GM21737 (cell line): ENCODE measurements at regions not wholly inside any gene's neighbourhood (a gene's known extent, or its start where the extent isn't known, plus 50 kb on each side); places are given as distances from the start of the nearest gene placed in this dataset.
"Not testable (repeated sequence)": the region's sequence is repeated elsewhere in the genome, so short reads cannot be mapped to it uniquely, and the experiment has no call there.

Experiments used
- ATAC-seq: cut with Tn5 transposase; IDR thresholded peaks from one replicate; pipeline ENCODE4 v1.9.1; 2021; ENCODE audit warnings: mild to moderate bottlenecking, moderate library complexity; ENCODE audit not compliant: unreplicated experiment

DNA sequence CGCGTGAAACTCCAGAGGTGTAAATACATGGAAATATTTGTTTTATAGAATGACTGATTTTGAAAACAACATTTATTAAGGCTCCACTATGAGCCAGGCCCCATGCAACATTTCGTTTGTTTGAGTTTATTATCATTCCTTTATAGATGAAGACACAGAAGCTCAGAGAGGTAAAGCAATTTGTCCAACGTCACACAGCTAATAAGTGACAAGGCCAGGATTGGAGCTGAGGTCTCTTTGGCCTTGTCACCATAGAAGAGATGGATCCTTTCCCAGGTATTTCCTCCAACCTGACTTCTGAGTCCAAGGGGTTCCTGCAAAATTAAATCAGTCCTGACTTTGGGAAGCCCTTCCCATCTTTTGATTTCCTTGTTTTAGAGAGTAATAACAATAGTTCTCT, 98.0 kb downstream of the SYF2 start:
- ATAC-seq: no peak

DNA sequence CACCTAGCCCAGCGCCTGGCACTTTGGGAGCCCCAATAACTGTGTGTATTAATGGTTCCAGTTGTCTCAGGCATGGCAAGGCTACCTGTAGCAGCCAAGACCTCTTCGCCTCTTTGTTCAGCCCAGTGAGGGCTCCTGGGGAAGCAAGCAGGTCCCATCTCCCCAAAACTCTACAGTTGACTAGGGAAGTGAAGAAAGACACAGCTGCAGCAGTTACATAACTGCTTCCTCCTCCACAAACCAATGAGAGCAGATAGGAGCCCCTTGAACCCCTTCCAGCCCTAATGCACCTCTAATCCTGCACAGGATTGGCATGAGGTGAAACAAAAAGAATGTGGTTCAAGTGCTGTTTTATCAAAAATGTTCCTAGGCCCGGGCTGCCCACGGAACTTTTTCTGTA, 100.5 kb downstream of the SYF2 start:
- ATAC-seq: no peak

- no peak for ATAC-seq
Observed at GRCh38 chr1:25130895-25131294, 101.4 kb downstream of the SYF2 start.

DNA sequence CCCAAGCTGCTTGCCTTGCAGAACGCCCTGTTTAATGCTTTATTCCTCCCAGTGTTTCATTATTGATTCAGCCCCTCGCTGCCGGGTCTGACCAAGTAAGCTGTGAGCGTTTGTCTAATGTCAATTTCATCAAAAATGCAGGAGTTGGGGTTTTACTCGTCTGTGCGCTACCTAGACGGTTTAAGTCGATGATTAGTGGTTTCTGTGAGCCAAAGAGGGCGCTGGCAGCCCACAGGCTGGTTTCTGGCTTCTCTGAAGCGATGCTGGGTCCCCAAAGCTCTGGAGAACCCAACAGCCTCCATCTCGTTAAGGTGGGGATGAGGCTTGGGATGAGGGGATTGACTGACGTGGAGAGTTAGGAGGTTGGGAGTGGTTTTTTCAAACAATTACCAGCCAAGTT, 102.9 kb downstream of the SYF2 start:
- no peak for ATAC-seq

DNA sequence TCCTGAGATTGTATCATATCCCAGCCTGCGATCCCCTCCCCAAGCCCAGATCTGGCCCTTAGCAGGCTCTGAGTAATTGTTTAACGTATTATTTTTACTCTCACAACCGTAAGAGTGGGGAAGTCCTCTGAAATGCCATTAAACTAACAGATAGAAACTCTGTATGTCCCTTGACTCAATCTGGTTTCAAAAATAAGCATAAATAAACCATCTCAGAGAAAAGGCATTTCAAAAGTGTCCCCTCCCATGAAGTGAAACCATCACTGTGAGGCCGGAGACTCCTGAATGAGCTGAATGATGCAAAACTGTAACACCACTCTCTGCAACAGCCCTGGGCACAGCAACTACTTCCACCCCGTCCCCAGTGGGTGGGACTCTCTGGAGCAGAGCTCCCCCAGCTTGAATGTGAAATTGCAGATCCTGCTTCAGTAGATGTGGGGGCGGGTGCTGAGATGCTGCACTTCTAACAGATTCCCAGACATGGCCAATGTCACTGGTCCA, 104.1 kb downstream of the SYF2 start:
- ATAC-seq: no peak

DNA sequence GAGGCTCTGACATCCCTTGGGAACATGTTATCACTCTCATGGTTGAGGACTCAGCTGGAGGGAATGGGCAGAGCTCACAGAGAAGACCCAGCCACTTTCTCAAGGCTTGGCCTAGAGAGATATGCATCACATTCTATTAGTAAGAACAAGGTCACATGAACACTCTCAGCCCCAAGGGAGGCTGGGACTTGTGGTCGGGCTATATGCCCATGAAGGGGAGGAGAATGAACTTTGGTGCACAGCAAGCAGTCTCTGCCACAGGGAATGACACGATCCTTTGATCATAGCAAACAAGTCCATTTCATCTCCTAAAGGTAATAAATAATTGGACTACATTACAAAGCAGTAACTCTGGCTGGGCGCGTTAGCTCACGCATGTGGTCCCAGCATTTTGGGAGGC, 105.7 kb downstream of the SYF2 start:
- no peak for ATAC-seq

- no peak for ATAC-seq
Observed at GRCh38 chr1:25123551-25123950, 108.8 kb downstream of the SYF2 start.

- no peak for ATAC-seq
Observed at GRCh38 chr1:25122747-25123146, 109.6 kb downstream of the SYF2 start.

- no peak for ATAC-seq
Observed at GRCh38 chr1:25120281-25120680, 112.0 kb downstream of the SYF2 start.

DNA sequence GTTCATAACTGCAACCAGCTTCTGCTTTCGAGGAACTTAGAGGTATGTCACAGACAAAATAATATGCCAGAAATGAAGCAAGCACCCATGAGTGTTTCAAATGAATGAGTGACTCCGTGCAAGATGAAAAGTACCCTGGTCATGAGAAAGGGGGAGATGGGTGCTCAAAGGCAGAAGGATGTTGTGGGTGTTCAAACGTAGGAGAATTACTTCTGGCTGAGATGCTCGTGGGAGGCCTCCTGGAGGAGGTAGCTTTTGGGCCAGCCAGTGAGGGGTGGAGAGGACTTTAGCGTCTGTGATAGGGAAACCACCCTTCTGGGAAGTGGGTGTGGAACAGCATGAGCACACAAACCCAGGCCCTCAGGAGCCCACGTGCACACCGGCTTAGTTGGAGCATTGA, 113.8 kb downstream of the SYF2 start:
- ATAC-seq: no peak

DNA sequence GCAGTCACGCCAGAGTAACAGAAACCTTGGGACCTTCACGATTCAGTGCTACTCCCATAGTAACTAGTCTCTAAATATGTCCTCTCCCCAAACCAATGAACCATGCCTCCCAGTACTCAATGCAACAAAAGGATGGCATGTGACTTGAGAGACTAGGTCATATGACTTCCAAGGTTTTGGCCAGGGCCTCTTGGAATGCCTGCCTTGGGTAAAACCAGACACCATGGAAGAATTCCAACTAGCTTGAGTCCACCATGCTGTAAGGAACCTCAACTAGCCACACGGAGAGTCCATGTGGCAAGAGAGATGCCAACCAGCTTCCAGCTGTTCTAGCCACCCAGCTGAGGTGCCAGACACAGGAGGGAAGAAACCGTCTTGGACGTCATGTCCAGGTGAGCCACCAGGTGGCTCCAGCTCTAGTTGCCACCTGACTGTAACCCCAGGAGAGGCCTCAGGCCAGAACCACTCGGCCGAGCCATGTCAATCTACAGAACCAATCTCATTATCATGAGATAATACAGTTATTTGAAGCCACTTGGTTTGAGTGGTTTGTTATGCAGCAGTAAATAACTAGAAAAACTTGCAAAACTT, 115.0 kb downstream of the SYF2 start:
- no peak for ATAC-seq

DNA sequence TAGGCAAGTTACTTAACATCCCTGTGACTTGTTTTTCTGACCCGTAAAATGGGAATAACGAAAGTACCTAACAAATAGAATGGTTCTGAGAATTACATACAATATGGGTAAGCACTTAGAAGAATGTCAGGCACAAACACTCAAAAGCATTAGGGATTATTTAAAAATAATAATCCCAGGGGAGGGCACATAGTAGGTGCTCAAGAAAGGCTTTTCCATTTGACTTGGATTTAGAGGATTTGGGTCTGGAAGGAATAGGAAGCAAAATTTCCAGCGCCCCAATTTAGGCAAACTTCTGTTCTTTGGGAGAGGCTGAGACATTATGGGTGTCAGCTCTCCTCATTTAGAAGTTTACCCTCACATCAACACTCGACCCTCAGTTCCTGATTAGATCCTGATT, 115.5 kb downstream of the SYF2 start:
- no peak for ATAC-seq

DNA sequence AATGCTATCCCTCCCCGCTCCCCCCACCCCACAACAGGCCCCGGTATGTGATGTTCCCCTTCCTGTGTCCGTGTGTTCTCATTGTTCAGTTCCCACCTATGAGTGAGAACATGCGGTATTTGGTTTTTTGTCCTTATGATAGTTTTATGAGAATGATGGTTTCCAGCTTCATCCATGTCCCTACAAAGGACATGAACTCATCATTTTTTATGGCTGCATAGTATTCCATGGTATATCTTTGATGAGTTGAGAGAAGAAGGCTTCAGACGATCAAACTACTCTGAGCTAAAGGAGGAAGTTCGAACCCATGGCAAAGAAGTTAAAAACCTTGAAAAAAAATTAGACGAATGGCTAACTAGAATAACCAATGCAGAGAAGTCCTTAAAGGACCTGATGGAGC, 116.2 kb downstream of the SYF2 start:
- ATAC-seq: not testable (repeated sequence)

DNA sequence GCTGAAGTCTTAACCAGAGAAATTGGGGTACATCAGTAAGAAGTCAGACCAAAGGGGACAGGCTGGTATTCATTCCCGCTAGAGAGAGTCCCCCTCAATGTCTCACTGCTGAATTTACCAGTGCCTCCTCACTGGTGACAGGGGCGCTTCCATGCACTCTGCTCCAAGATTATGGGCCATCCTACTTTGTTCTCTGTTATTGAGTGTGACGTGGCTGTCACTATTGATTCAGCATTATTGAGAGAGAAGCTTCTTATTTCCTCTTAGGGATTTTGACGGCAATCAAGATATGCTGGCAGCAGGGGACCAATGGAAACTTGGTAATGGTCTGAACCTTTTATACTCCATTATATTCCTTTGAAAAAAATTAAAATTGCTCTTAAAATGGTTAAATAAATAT, 118.6 kb downstream of the SYF2 start:
- no peak for ATAC-seq

GRCh38 chr1:25113086-25113485, 119.2 kb downstream of the SYF2 start:
- ATAC-seq: no peak

- no peak for ATAC-seq
Observed at GRCh38 chr1:25112400-25112799, 119.9 kb downstream of the SYF2 start.

DNA sequence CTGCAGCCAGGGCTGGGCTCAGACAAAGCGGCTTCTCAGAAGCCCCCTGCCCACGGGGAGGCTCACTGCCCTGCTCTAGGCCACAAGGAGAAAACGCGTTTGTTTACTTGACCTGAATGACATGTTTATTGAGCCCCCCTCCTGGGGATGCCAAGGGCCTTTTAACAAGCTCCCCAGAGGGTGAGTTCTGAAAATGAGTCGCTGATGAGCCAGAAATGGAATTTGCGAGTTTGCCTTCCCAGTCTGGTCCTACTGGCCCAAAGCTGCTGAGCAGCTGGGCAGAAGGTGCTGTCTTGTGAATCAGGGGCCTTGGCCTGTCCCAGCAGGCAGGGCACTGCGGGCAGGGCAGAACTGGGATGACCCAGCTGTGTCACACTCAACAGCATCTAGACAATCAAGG, 120.6 kb downstream of the SYF2 start:
- ATAC-seq: no peak

DNA sequence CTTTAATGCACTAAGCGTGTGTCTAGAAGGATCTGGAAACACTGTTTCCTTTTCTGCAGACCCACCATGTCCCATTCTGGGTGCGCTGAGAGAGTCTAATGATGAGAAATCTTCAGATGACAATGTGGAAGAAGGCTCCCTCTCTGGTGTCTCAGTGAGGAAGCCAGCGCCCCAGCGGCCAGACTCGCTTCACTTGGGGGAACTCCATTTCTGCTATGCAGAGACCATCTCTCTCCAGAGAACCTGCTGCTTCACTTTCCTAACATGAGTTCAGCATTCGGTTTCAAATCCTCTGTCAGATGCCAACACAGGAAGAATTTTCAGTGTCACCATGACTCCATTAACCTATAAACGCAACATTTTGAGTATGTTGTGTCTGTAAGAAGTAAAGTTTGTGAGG, 121.8 kb downstream of the SYF2 start:
- no peak for ATAC-seq

DNA sequence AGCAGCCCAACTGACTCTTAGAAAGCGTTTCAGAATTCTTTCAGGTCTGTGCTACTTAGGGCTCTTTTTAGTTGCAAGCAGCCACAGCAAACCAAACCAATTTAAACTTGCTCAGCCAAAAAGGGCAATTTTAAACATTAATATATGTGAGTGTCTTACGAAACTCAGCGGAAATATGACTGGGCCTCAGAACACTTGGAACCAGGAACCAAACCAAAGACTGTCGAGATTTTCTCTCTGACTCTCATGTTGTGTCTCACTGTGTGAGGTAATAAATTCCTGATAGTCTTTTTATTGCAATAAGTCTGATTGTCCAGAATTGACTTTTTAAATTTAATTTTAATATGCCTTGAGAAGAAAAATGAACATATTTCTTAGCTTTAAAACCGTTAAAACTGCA, 122.3 kb downstream of the SYF2 start:
- ATAC-seq: no peak

GRCh38 chr1:25109531-25109951, 122.8 kb downstream of the SYF2 start:
- no peak for ATAC-seq

DNA sequence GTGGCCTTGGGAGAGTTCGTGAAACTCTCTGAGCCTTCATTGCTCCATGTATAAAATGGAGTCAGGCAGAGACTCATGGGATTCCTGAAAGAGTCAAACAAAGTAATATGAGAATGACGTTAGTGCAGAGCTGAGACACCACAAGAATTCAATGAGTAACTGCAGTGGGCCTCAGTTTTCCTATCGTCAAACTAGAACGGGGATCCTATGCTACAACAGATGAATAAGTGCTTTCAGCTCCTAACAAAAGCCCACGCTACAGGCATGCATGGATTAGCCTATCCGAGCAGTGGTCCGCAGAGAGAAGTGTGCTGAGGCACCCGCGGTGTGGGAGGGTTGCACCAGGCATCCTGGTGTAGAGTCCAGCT, 124.7 kb downstream of the SYF2 start:
- ATAC-seq: no peak

DNA sequence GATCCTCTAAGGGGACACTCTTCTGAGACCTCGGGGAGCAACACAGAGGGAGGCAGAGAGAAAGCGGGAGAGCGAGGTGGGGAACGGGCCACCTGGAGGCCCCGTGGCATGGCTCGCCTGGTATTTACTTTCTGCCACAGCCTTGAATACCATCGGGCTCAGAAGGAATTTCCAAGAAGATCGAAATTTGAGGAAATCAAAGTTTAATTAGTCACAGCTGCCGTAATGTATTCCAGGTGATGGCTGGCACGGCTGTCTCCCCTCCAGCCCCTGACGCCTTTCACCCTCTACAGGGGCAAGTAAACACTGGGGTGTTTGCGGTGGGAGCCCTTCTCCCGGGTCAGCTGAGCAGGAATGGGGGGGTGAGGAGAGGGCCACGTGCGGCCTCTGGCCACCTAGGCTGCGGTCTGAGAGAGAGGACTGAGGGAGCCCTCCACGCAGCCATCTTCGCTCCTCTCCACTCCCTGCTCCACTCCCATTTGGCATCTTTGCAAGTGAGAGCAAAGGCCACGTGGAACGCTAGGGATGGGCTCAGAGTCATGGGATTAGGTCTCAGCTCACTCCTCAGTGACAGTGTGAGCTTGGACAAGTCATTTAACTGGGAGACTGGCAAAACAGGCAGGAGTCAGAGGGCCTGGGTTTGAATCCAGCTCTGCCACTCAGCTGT, 125.2 kb downstream of the SYF2 start:
- no peak for ATAC-seq

DNA sequence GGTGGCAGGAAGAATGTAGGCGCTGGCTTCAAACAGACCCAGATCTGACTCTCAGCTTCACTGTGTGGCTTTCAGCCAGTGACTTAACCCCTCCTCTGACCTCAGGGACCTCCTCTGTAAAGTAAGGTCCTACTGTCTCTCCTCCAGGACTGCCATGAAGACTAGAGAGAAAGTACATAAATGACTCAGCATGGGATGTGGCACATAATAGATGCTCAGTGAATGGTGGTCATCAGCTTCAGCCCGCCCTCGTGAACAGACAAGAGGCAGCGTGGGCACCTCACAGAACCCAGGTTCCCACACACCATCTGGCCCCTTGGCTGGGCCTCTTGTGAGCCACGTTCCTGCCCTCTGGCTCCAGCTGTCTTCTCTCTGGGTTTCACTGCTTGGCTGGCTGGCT, 126.0 kb downstream of the SYF2 start:
- ATAC-seq: no peak
